Fibroblast of mammary gland (primary cell): ENCODE measurements at regions not wholly inside any gene's neighbourhood (a gene's known extent, or its start where the extent isn't known, plus 50 kb on each side); places are given as distances from the start of the nearest gene placed in this dataset.

Experiments used
- DNase-seq: peaks from one replicate; pipeline ENCODE4 v3.0.0-alpha.2; 2010; ENCODE audit warnings: low read depth
- H3K4me3 ChIP-seq: 2 replicates; pipeline ENCODE4 v1.5.1; 2011; ENCODE audit warnings: low read depth, mild to moderate bottlenecking, low read length, moderate library complexity; ENCODE audit not compliant: control insufficient read depth
- TF ChIP-seq, protein P1 (sequence below): conservative IDR thresholded peaks from 2 replicates; pipeline ENCODE4 v1.5.1; 2011; ENCODE audit warnings: low read depth, low read length, inconsistent platforms; ENCODE audit not compliant: control insufficient read depth, insufficient read depth

DNA sequence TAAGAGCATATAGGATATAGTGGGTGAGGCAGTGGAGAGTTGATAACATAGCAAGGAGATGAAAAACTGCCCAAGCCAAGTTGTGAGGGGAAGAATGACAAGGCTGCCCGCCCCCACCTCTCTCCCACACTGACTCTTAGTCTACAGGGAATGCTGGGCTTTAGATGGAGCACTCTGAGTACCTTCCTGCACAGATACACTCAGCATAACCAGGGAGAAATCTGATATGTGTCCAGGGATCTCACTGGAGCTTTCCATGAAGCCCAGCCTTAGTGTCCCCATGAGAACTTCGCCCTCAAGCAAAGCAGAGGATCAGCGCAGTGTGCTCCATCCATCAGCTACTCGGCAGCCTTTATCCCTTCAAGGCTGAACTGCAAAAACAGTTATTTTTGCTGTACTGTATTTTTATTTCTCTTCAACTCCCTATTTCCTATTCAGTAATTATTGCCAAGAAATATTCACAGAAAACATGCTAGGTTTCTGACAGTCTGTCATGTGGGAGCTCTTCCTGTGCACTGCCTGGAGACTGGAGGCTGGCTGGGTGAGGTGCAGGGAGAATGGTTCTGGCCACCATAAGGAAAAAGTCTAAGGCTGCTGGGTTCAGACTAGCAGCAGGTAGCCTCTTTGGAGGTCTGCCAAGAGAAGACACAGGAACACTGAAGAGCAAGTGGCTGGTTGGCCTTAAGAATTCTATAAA, 475.2 kb upstream of the PPP2R3A start:
- TF ChIP-seq, protein P1, sequence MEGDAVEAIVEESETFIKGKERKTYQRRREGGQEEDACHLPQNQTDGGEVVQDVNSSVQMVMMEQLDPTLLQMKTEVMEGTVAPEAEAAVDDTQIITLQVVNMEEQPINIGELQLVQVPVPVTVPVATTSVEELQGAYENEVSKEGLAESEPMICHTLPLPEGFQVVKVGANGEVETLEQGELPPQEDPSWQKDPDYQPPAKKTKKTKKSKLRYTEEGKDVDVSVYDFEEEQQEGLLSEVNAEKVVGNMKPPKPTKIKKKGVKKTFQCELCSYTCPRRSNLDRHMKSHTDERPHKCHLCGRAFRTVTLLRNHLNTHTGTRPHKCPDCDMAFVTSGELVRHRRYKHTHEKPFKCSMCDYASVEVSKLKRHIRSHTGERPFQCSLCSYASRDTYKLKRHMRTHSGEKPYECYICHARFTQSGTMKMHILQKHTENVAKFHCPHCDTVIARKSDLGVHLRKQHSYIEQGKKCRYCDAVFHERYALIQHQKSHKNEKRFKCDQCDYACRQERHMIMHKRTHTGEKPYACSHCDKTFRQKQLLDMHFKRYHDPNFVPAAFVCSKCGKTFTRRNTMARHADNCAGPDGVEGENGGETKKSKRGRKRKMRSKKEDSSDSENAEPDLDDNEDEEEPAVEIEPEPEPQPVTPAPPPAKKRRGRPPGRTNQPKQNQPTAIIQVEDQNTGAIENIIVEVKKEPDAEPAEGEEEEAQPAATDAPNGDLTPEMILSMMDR = no peak
- DNase-seq = no peak
- no peak overlapping the region for H3K4me3 ChIP-seq

- TF ChIP-seq, protein P1 = no peak
- no peak overlapping the region for H3K4me3 ChIP-seq
- peak; percentile 3 for DNase-seq
These were observed 473.9 kb upstream of the PPP2R3A start for GRCh38 chr3:135491491-135492205.

DNA sequence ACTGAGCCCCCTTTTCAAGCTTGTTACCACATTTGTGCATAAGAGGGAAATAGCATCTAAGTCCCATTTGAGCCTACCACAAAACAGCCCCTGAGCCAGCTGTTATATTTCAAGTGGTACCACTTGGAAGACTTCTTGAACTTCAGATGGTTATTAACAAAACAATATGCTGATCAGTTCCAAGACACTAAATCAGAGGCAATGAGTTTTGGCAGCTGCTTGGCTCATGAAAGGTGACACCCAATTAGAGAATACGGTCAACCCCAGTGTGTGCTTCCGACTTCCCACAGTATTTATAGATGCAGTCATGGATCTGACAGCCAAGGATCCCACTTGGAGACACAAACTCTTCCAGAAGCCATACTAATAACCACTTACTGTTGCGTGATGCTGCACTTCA, 469.6 kb upstream of the PPP2R3A start:
- TF ChIP-seq, protein P1 = no peak
- no peak overlapping the region for H3K4me3 ChIP-seq
- no peak for DNase-seq

DNA sequence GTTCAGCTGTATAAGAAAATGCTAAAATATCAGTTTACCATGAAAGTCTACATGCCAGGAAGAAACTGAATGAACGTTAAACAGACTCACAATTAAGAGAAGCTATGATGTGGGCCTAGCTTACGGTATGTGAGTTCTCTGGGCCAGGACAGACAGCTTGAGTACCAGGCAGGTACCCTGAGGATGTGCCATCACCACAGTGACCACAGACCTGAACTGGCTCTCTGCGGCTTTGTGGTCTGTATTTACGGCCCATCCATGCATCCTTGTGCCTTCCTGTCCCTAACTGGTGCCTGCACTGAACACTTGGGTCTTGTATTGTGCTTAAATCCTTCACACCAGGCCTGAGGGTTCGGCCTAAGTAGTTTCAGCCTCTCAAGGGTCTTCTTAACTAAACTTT, 467.5 kb upstream of the PPP2R3A start:
- H3K4me3 ChIP-seq = no peak overlapping the region
- DNase-seq = no peak
- TF ChIP-seq, protein P1 = no peak

DNA sequence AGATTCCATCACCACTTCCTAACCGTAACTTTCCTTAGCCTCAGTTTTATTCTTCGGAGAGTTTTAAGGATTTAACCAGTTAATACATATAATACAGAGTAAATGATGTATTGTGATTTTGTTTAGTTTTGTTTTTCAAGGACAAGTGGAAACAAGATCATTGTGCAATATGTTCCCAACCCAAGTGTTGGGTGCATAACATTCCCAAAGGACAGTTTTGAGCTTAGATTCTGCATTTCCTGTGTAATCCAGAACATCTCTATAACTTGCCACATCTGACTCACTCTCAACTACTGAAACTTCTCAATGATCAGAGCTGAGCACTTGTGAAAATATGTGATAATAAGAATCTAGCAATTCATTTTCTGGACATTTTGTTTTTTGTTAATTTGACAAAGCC, 466.1 kb upstream of the PPP2R3A start:
- no peak overlapping the region for H3K4me3 ChIP-seq
- TF ChIP-seq, protein P1 = no peak
- peak; percentile 45 for DNase-seq

- DNase-seq = no peak
- TF ChIP-seq, protein P1 = no peak
- H3K4me3 ChIP-seq = no peak overlapping the region
These were observed 465.5 kb upstream of the PPP2R3A start for GRCh38 chr3:135500034-135500433.
